ENCODE measurements at regions not wholly inside any gene's neighbourhood (a gene's known extent, or its start where the extent isn't known, plus 50 kb on each side); places are given as distances from the start of the nearest gene placed in this dataset.
"Not testable (repeated sequence)": the region's sequence is repeated elsewhere in the genome, so short reads cannot be mapped to it uniquely, and the experiment has no call there.

- no peak for DNase-seq (ENCODE audit: low read depth in 2 of 2)
These were observed 266.0 kb downstream of the SH3BP4 start for GRCh38 chr2:235217846-235218245.

- no peak for DNase-seq (ENCODE audit: low read depth in 2 of 2)
These were observed 266.7 kb downstream of the SH3BP4 start for GRCh38 chr2:235218486-235218907.

GRCh38 chr2:235219048-235219447 is 267.2 kb downstream of the SH3BP4 start:
- no peak for DNase-seq (ENCODE audit: low read depth in 2 of 2)

- DNase-seq (ENCODE audit: low read depth in 2 of 2): no peak
These were observed 268.5 kb downstream of the SH3BP4 start for GRCh38 chr2:235220331-235220730.

GRCh38 chr2:235223011-235223410 is 270.8 kb upstream of the AGAP1 start:
- DNase-seq (ENCODE audit: low read depth in 2 of 2): no peak

GRCh38 chr2:235224410-235224809 is 269.4 kb upstream of the AGAP1 start:
- no peak for DNase-seq (ENCODE audit: low read depth in 2 of 2)

GRCh38 chr2:235225261-235225660 is 268.6 kb upstream of the AGAP1 start:
- no peak for DNase-seq (ENCODE audit: low read depth in 2 of 2)

- DNase-seq (ENCODE audit: low read depth in 2 of 2): no peak
These were observed 266.3 kb upstream of the AGAP1 start for GRCh38 chr2:235227590-235227989.

- not testable (repeated sequence) for DNase-seq (ENCODE audit: low read depth in 2 of 2)
These were observed 265.4 kb upstream of the AGAP1 start for GRCh38 chr2:235228422-235228821.

GRCh38 chr2:235229236-235229635 is 264.6 kb upstream of the AGAP1 start:
- no peak for DNase-seq (ENCODE audit: low read depth in 2 of 2)

GRCh38 chr2:235230821-235231601 is 262.8 kb upstream of the AGAP1 start:
- no peak for DNase-seq (ENCODE audit: low read depth in 2 of 2)

- DNase-seq (ENCODE audit: low read depth in 2 of 2): no peak
These were observed 261.1 kb upstream of the AGAP1 start for GRCh38 chr2:235232449-235233433.

GRCh38 chr2:235234736-235235135 is 259.1 kb upstream of the AGAP1 start:
- no peak for DNase-seq (ENCODE audit: low read depth in 2 of 2)

- DNase-seq (ENCODE audit: low read depth in 2 of 2): no peak
These were observed 257.7 kb upstream of the AGAP1 start for GRCh38 chr2:235235977-235236767.

- no peak for DNase-seq (ENCODE audit: low read depth in 2 of 2)
These were observed 255.3 kb upstream of the AGAP1 start for GRCh38 chr2:235238537-235238936.

GRCh38 chr2:235240574-235240973 is 253.3 kb upstream of the AGAP1 start:
- DNase-seq (ENCODE audit: low read depth in 2 of 2): no peak

GRCh38 chr2:235244255-235245220 is 249.3 kb upstream of the AGAP1 start:
- DNase-seq (ENCODE audit: low read depth in 2 of 2): no peak

- no peak for DNase-seq (ENCODE audit: low read depth in 2 of 2)
These were observed 246.8 kb upstream of the AGAP1 start for GRCh38 chr2:235247001-235247400.

- DNase-seq (ENCODE audit: low read depth in 2 of 2): no peak
These were observed 238.2 kb upstream of the AGAP1 start for GRCh38 chr2:235255693-235256092.

GRCh38 chr2:235257590-235257989 is 236.3 kb upstream of the AGAP1 start:
- no peak for DNase-seq (ENCODE audit: low read depth in 2 of 2)

- no peak for DNase-seq (ENCODE audit: low read depth in 2 of 2)
These were observed 231.1 kb upstream of the AGAP1 start for GRCh38 chr2:235262750-235263149.
